Small intestine (tissue), 7 donors: ENCODE measurements at regions not wholly inside any gene's neighbourhood (a gene's known extent, or its start where the extent isn't known, plus 50 kb on each side); places are given as distances from the start of the nearest gene placed in this dataset.

Experiments used
- DNase-seq, 2 donors: peaks; one replicate each; pipeline versions ENCODE4 v3.0.0 to v3.0.0-alpha.2; 2013
- FAIRE-seq: peaks from 2 replicates; lab custom pipeline; 2012; peaks lifted over from hg19 to GRCh38; lab: Jason Lieb, UNC
- H3K27ac ChIP-seq, 3 donors: one replicate each; pipeline ENCODE4 v1.5.1; 2013; ENCODE audit warnings: low read length in 2 of 3, mild to moderate bottlenecking in 2 of 3, control low read depth in 1 of 3, inconsistent platforms in 1 of 3, low read depth in 1 of 3, moderate library complexity in 1 of 3
- H3K27me3 ChIP-seq, 3 donors: one replicate each; pipeline ENCODE4 v1.6.1; 2013; ENCODE audit warnings: low read length in 3 of 3, inconsistent platforms in 1 of 3; ENCODE audit not compliant: control insufficient read depth in 3 of 3, insufficient read depth in 3 of 3
- H3K36me3 ChIP-seq, 3 donors: one replicate each; pipeline ENCODE4 v1.6.1; 2013; ENCODE audit warnings: low read length in 3 of 3, inconsistent platforms in 1 of 3, low read depth in 1 of 3, mild to moderate bottlenecking in 1 of 3, moderate library complexity in 1 of 3; ENCODE audit not compliant: control insufficient read depth in 3 of 3, insufficient read depth in 2 of 3
- H3K4me1 ChIP-seq, 3 donors: one replicate each; pipeline ENCODE4 v1.6.1; 2013; ENCODE audit warnings: low read length in 2 of 3, inconsistent platforms in 1 of 3, low read depth in 1 of 3, mild to moderate bottlenecking in 1 of 3, moderate library complexity in 1 of 3; ENCODE audit not compliant: control insufficient read depth in 3 of 3, insufficient read depth in 2 of 3
- H3K4me3 ChIP-seq, 3 donors: one replicate each; pipeline ENCODE4 v1.5.1; 2013; ENCODE audit warnings: low read length in 3 of 3, control low read depth in 1 of 3, inconsistent platforms in 1 of 3, low read depth in 1 of 3, mild to moderate bottlenecking in 1 of 3, moderate library complexity in 1 of 3
- H3K9me3 ChIP-seq, 2 donors: one replicate each; pipeline ENCODE4 v1.6.1; 2013; ENCODE audit warnings: low read depth in 1 of 2, low read length in 1 of 2; ENCODE audit not compliant: control insufficient read depth in 2 of 2, insufficient read depth in 1 of 2
- WGBS, 3 donors: extraction: QIAGEN DNeasy Blood & Tissue Kit; methylation state at CpG; one replicate each; pipeline ENCODE4 v1.1.7; 2013; 5-methylcytosine and 5-hydroxymethylcytosine counted together
- donor health status: healthy with polysubstance abuse.
- donor health status: control.
- donor health status: control.
- donor health status: Bipolar disorder and iron deficiency.
- donor health status: healthy.

DNA sequence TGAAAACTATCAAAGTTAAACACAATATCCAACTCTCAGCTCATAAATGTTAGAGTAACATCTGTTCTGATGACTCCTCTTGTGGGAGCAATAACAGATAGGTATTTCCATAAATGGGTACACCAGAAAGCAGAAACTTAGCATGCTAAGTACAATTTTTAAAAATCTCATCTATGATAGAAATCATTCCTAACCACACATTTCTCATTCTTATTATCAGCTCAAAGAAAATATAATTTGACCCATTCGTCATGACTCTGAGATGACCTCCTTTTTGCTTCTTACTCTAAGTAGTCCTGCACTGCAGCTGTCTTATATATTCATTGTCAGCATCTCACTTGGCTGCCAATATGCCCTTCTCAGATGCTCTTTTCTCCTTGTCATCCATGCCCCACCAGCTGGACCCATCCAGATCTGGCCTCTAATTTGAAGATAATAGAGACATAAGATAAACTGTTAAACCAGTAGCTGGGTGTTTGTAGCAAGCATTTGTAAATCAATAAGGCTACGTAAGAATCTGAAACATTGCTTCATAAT is 298.3 kb downstream of the KCNS3 start:
- Histone ChIP-seq H3K27me3 (no peaks in the 10 kb centered on the region), H3K4me1 (no peaks in the 10 kb centered on the region), H3K9me3 (no peaks in the 10 kb centered on the region), H3K27ac (no peak overlapping the region), H3K36me3 (no peaks in the 10 kb centered on the region), H3K4me3 (no peak overlapping the region)
- FAIRE-seq (no peak), DNase-seq (no peak)
- WGBS, 3 donors: 78 to 81% (median 78%) methylated on average over 2 of the region's 2 CpGs

- H3K4me3 ChIP-seq: no peak overlapping the region
- H3K9me3 ChIP-seq: no peaks in the 10 kb centered on the region
- DNase-seq: no peak
- no peaks in the 10 kb centered on the region for H3K36me3 ChIP-seq
- H3K4me1 ChIP-seq: no peaks in the 10 kb centered on the region
- FAIRE-seq: no peak
- H3K27me3 ChIP-seq: no peaks in the 10 kb centered on the region
- no peak overlapping the region for H3K27ac ChIP-seq
- 88 to 96% (median 90%) methylated on average over 2 of the region's 2 CpGs for WGBS, 3 donors
Measured at GRCh38 chr2:18172607-18173006, 294.1 kb downstream of the KCNS3 start.

GRCh38 chr2:18171191-18172139 is 293.0 kb downstream of the KCNS3 start:
- Histone ChIP-seq H3K36me3 (no peaks in the 10 kb centered on the region), H3K4me3 (no peak overlapping the region), H3K27me3 (no peaks in the 10 kb centered on the region), H3K27ac (no peak overlapping the region), H3K9me3 (no peaks in the 10 kb centered on the region), H3K4me1 (no peaks in the 10 kb centered on the region)
- no peak for DNase-seq
- no peak for FAIRE-seq
- WGBS, 3 donors: 55 to 71% (median 68%) methylated on average over 7 of the region's 7 CpGs

- DNase-seq: no peak
- no peaks in the 10 kb centered on the region for H3K9me3 ChIP-seq
- no peaks in the 10 kb centered on the region for H3K4me1 ChIP-seq
- H3K4me3 ChIP-seq: no peak overlapping the region
- FAIRE-seq: no peak
- WGBS, 3 donors: 31 to 81% (median 33%) methylated on average over 1 of the region's 1 CpG
- H3K27ac ChIP-seq: no peak overlapping the region
- H3K36me3 ChIP-seq: no peaks in the 10 kb centered on the region
- no peaks in the 10 kb centered on the region for H3K27me3 ChIP-seq
Measured at GRCh38 chr2:18170642-18171041, 292.2 kb downstream of the KCNS3 start.

DNA sequence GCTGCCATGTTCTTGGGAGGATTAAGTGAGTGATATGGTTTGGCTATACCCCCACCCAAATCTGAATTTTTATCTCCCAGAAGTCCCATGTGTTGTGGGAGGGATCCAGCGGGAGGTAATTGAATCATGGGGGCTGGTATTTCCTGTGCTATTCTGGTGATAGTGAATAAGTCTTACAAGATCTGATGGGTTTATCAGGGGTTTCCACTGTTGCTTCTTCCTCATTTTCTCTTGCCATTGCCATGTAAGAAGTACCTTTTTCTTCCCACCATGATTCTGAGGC is 291.4 kb downstream of the KCNS3 start:
- H3K4me1 ChIP-seq: no peaks in the 10 kb centered on the region
- 76 to 93% (median 92%) methylated on average over 1 of the region's 1 CpG for WGBS, 3 donors
- FAIRE-seq: no peak

GRCh38 chr2:18169121-18169892 is 290.8 kb downstream of the KCNS3 start:
- no peaks in the 10 kb centered on the region for H3K27me3 ChIP-seq
- no peaks in the 10 kb centered on the region for H3K36me3 ChIP-seq
- H3K4me3 ChIP-seq: no peak overlapping the region
- no peak overlapping the region for H3K27ac ChIP-seq
- 83 to 87% (median 86%) methylated on average over 5 of the region's 5 CpGs for WGBS, 3 donors
- H3K4me1 ChIP-seq: no peaks in the 10 kb centered on the region
- DNase-seq (no peak), FAIRE-seq (no peak)
- H3K9me3 ChIP-seq: no peaks in the 10 kb centered on the region

More for the DNA sequence above, 291.4 kb downstream of the KCNS3 start:
- no peak for DNase-seq
- H3K27me3 ChIP-seq: no peaks in the 10 kb centered on the region
- H3K9me3 ChIP-seq: no peaks in the 10 kb centered on the region
- H3K27ac ChIP-seq: no peak overlapping the region
- no peaks in the 10 kb centered on the region for H3K36me3 ChIP-seq
- H3K4me3 ChIP-seq: no peak overlapping the region

GRCh38 chr2:18167871-18168270 is 289.4 kb downstream of the KCNS3 start:
- no peak for DNase-seq
- Histone ChIP-seq H3K27ac (no peak overlapping the region), H3K27me3 (no peaks in the 10 kb centered on the region), H3K4me3 (no peak overlapping the region), H3K4me1 (no peaks in the 10 kb centered on the region), H3K9me3 (no peaks in the 10 kb centered on the region), H3K36me3 (no peaks in the 10 kb centered on the region)
- no peak for FAIRE-seq
- 65 to 83% (median 73%) methylated on average over 8 of the region's 8 CpGs for WGBS, 3 donors

- no peaks in the 10 kb centered on the region for H3K27me3 ChIP-seq
- H3K4me3 ChIP-seq: no peak overlapping the region
- no peak overlapping the region for H3K27ac ChIP-seq
- FAIRE-seq (no peak), DNase-seq (no peak)
- WGBS, 3 donors: 87 to 92% (median 89%) methylated on average over 5 of the region's 5 CpGs
- no peaks in the 10 kb centered on the region for H3K9me3 ChIP-seq
- no peaks in the 10 kb centered on the region for H3K36me3 ChIP-seq
- no peaks in the 10 kb centered on the region for H3K4me1 ChIP-seq
Measured at GRCh38 chr2:18161681-18162080, 283.2 kb downstream of the KCNS3 start.
